Stimulated activated memory B cell treated with anti-CD40 and anti-IgM and Interleukin-4, amounts not matched to agents 10 μg/mL and 1 μg/mL and 100 μg/mL, for 72 hours (primary cell): ENCODE measurements at regions not wholly inside any gene's neighbourhood (a gene's known extent, or its start where the extent isn't known, plus 50 kb on each side); places are given as distances from the start of the nearest gene placed in this dataset.
"Not testable (repeated sequence)": the region's sequence is repeated elsewhere in the genome, so short reads cannot be mapped to it uniquely, and the experiment has no call there.

ENCODE experiments used
- ATAC-seq: fragments of 150-1000 bp; cut with Tn5 transposase; 2 replicates; pipeline ENCODE4 v1.10.0; 2021
- H3K27ac Mint-ChIP-seq: one replicate; pipeline ENCODE4 v1.8.0; 2022; ENCODE audit warnings: mild to moderate bottlenecking, mixed read lengths
- H3K27me3 Mint-ChIP-seq: one replicate; pipeline ENCODE4 v1.8.0; 2022; ENCODE audit warnings: mixed read lengths
- H3K36me3 Mint-ChIP-seq: one replicate; pipeline ENCODE4 v1.8.0; 2022; ENCODE audit warnings: mixed read lengths
- H3K4me1 Mint-ChIP-seq: one replicate; pipeline ENCODE4 v1.8.0; 2022; ENCODE audit warnings: mixed read lengths
- H3K4me3 Mint-ChIP-seq: one replicate; pipeline ENCODE4 v1.8.0; 2022; ENCODE audit warnings: mild to moderate bottlenecking, moderate library complexity, mixed read lengths
- H3K9me3 Mint-ChIP-seq: one replicate; pipeline ENCODE4 v1.8.0; 2022; ENCODE audit warnings: mixed read lengths

- Mint-ChIP-seq H3K9me3 (no peaks in the 10 kb centered on the region), H3K36me3 (no peaks in the 10 kb centered on the region), H3K27me3 (peaks cover 10% of the 10 kb centered on the region), H3K27ac (no peak overlapping the region), H3K4me1 (no peaks in the 10 kb centered on the region), H3K4me3 (no peak overlapping the region)
- ATAC-seq, result no peak
Measured at GRCh38 chr10:25105262-25105661, 69.5 kb upstream of the GPR158 start.

- Mint-ChIP-seq H3K36me3 (no peaks in the 10 kb centered on the region), H3K4me3 (no peak overlapping the region), H3K9me3 (no peaks in the 10 kb centered on the region), H3K4me1 (no peaks in the 10 kb centered on the region), H3K27ac (no peak overlapping the region), H3K27me3 (peaks cover 8% of the 10 kb centered on the region)
- ATAC-seq, result no peak
Measured at GRCh38 chr10:25105743-25106260, 69.0 kb upstream of the GPR158 start.

- H3K4me1 Mint-ChIP-seq, result no peaks in the 10 kb centered on the region
- no peak overlapping the region for H3K4me3 Mint-ChIP-seq
- H3K9me3 Mint-ChIP-seq, result no peaks in the 10 kb centered on the region
- H3K27ac Mint-ChIP-seq, result no peak overlapping the region
- ATAC-seq, result no peak
- H3K36me3 Mint-ChIP-seq, result no peaks in the 10 kb centered on the region
- H3K27me3 Mint-ChIP-seq, result no peaks in the 10 kb centered on the region
Measured at GRCh38 chr10:25107756-25108155, 67.0 kb upstream of the GPR158 start.

- H3K27me3 Mint-ChIP-seq, H3K27ac Mint-ChIP-seq, ATAC-seq, H3K36me3 Mint-ChIP-seq, H3K9me3 Mint-ChIP-seq, H3K4me3 Mint-ChIP-seq, H3K4me1 Mint-ChIP-seq: not testable (repeated sequence)
Measured at GRCh38 chr10:25109896-25110295, 64.9 kb upstream of the GPR158 start.

- no peak overlapping the region for H3K4me3 Mint-ChIP-seq
- ATAC-seq, result no peak
- no peaks in the 10 kb centered on the region for H3K4me1 Mint-ChIP-seq
- no peaks in the 10 kb centered on the region for H3K27me3 Mint-ChIP-seq
- no peaks in the 10 kb centered on the region for H3K9me3 Mint-ChIP-seq
- H3K27ac Mint-ChIP-seq, result no peak overlapping the region
- no peaks in the 10 kb centered on the region for H3K36me3 Mint-ChIP-seq
Measured at GRCh38 chr10:25112016-25112415, 62.8 kb upstream of the GPR158 start.

GRCh38 chr10:25113191-25114035 is 61.4 kb upstream of the GPR158 start:
- no peaks in the 10 kb centered on the region for H3K27me3 Mint-ChIP-seq
- no peak overlapping the region for H3K4me3 Mint-ChIP-seq
- H3K4me1 Mint-ChIP-seq, result no peaks in the 10 kb centered on the region
- peak; percentile 75 for ATAC-seq
- no peaks in the 10 kb centered on the region for H3K9me3 Mint-ChIP-seq
- H3K27ac Mint-ChIP-seq, result no peak overlapping the region
- no peaks in the 10 kb centered on the region for H3K36me3 Mint-ChIP-seq

- Mint-ChIP-seq H3K27ac (no peak overlapping the region), H3K27me3 (no peaks in the 10 kb centered on the region), H3K36me3 (no peaks in the 10 kb centered on the region), H3K4me3 (no peak overlapping the region), H3K4me1 (no peaks in the 10 kb centered on the region), H3K9me3 (no peaks in the 10 kb centered on the region)
- ATAC-seq, result no peak
Measured at GRCh38 chr10:25114036-25114411, 60.8 kb upstream of the GPR158 start.

GRCh38 chr10:25117757-25118156 is 57.0 kb upstream of the GPR158 start:
- H3K4me1 Mint-ChIP-seq, result no peaks in the 10 kb centered on the region
- H3K4me3 Mint-ChIP-seq, result no peak overlapping the region
- no peak overlapping the region for H3K27ac Mint-ChIP-seq
- no peaks in the 10 kb centered on the region for H3K36me3 Mint-ChIP-seq
- no peaks in the 10 kb centered on the region for H3K27me3 Mint-ChIP-seq
- no peak for ATAC-seq
- no peaks in the 10 kb centered on the region for H3K9me3 Mint-ChIP-seq

GRCh38 chr10:25120188-25120587 is 54.6 kb upstream of the GPR158 start:
- Mint-ChIP-seq H3K4me1 (no peaks in the 10 kb centered on the region), H3K36me3 (no peaks in the 10 kb centered on the region), H3K9me3 (no peaks in the 10 kb centered on the region), H3K4me3 (no peak overlapping the region), H3K27me3 (no peaks in the 10 kb centered on the region), H3K27ac (no peak overlapping the region)
- no peak for ATAC-seq
